A673 (cell line): ENCODE measurements at regions not wholly inside any gene's neighbourhood (a gene's known extent, or its start where the extent isn't known, plus 50 kb on each side); places are given as distances from the start of the nearest gene placed in this dataset.

Source experiments
- CTCF ChIP-seq: fragments of 300-800, 200-600 bp; sonication (generic); conservative IDR thresholded peaks from 2 replicates; pipeline ENCODE4 v1.5.1; 2017; ENCODE audit warnings: low read depth, mild to moderate bottlenecking, antibody characterized with exemption, low read length, moderate library complexity, mixed read lengths
- EZH2 ChIP-seq: fragments of 200-600 bp; sonication (generic); IDR thresholded peaks from 2 replicates; pipeline ENCODE4 v1.6.1; 2017; ENCODE audit warnings: borderline replicate concordance, low read depth, mild to moderate bottlenecking, mixed read lengths, antibody characterized with exemption, low read length; ENCODE audit not compliant: poor library complexity, severe bottlenecking

GRCh38 chr3:41104147-41104546, 95.2 kb upstream of the CTNNB1 start:
- TF ChIP-seq EZH2, result no peak
- TF ChIP-seq CTCF, result no peak
